Mucosa of stomach (tissue), 1 donor: ENCODE measurements at regions not wholly inside any gene's neighbourhood (a gene's known extent, or its start where the extent isn't known, plus 50 kb on each side); places are given as distances from the start of the nearest gene placed in this dataset.

Experiments
- H3K27me3 ChIP-seq: one replicate; pipeline ENCODE4 v1.7.0; 2013; ENCODE audit warnings: mild to moderate bottlenecking, low read length; ENCODE audit not compliant: control insufficient read depth, insufficient read depth
- H3K36me3 ChIP-seq: one replicate; pipeline ENCODE4 v1.7.0; 2013; ENCODE audit warnings: low read length; ENCODE audit not compliant: control insufficient read depth, insufficient read depth
- H3K4me1 ChIP-seq: one replicate; pipeline ENCODE4 v1.7.0; 2013; ENCODE audit warnings: mild to moderate bottlenecking, low read length; ENCODE audit not compliant: control insufficient read depth, insufficient read depth
- H3K4me3 ChIP-seq: one replicate; pipeline ENCODE4 v1.7.0; 2013; ENCODE audit warnings: low read length
- H3K9ac ChIP-seq: one replicate; pipeline ENCODE4 v1.7.0; 2013; ENCODE audit warnings: mild to moderate bottlenecking, low read length, moderate library complexity
- H3K9me3 ChIP-seq: one replicate; pipeline ENCODE4 v1.7.0; 2013; ENCODE audit warnings: mild to moderate bottlenecking, low read length, moderate library complexity; ENCODE audit not compliant: control insufficient read depth
- donor health status: Pancreatic carcinoma.

- no peak overlapping the region for H3K4me3 ChIP-seq
- H3K9ac ChIP-seq = no peak overlapping the region
- no peaks in the 10 kb centered on the region for H3K4me1 ChIP-seq
- no peaks in the 10 kb centered on the region for H3K9me3 ChIP-seq
- H3K36me3 ChIP-seq = no peaks in the 10 kb centered on the region
- H3K27me3 ChIP-seq = no peaks in the 10 kb centered on the region
Measured at GRCh38 chr2:104786821-104787220, 67.1 kb upstream of the POU3F3 start.

- Histone ChIP-seq H3K4me1 (no peaks in the 10 kb centered on the region), H3K27me3 (no peaks in the 10 kb centered on the region), H3K9me3 (no peaks in the 10 kb centered on the region), H3K36me3 (no peaks in the 10 kb centered on the region), H3K4me3 (no peak overlapping the region), H3K9ac (no peak overlapping the region)
Measured at GRCh38 chr2:104787298-104788065, 66.4 kb upstream of the POU3F3 start.

- Histone ChIP-seq H3K27me3 (no peaks in the 10 kb centered on the region), H3K9me3 (no peaks in the 10 kb centered on the region), H3K4me1 (no peaks in the 10 kb centered on the region), H3K4me3 (no peak overlapping the region), H3K36me3 (no peaks in the 10 kb centered on the region), H3K9ac (no peak overlapping the region)
Measured at GRCh38 chr2:104788742-104789455, 65.0 kb upstream of the POU3F3 start.

- H3K4me3 ChIP-seq = no peak overlapping the region
- no peaks in the 10 kb centered on the region for H3K27me3 ChIP-seq
- H3K36me3 ChIP-seq = no peaks in the 10 kb centered on the region
- no peak overlapping the region for H3K9ac ChIP-seq
- H3K4me1 ChIP-seq = no peaks in the 10 kb centered on the region
- no peaks in the 10 kb centered on the region for H3K9me3 ChIP-seq
Measured at GRCh38 chr2:104790100-104790811, 63.7 kb upstream of the POU3F3 start.

- H3K9me3 ChIP-seq = no peaks in the 10 kb centered on the region
- H3K4me1 ChIP-seq = no peaks in the 10 kb centered on the region
- no peaks in the 10 kb centered on the region for H3K36me3 ChIP-seq
- H3K9ac ChIP-seq = no peak overlapping the region
- no peaks in the 10 kb centered on the region for H3K27me3 ChIP-seq
- H3K4me3 ChIP-seq = no peak overlapping the region
Measured at GRCh38 chr2:104790901-104791495, 62.9 kb upstream of the POU3F3 start.

GRCh38 chr2:104793966-104794365 lies 59.9 kb upstream of the POU3F3 start:
- Histone ChIP-seq H3K36me3 (no peaks in the 10 kb centered on the region), H3K9me3 (no peaks in the 10 kb centered on the region), H3K4me1 (no peaks in the 10 kb centered on the region), H3K4me3 (no peak overlapping the region), H3K27me3 (no peaks in the 10 kb centered on the region), H3K9ac (no peak overlapping the region)

GRCh38 chr2:104794441-104794840 lies 59.5 kb upstream of the POU3F3 start:
- Histone ChIP-seq H3K9me3 (no peaks in the 10 kb centered on the region), H3K9ac (no peak overlapping the region), H3K27me3 (no peaks in the 10 kb centered on the region), H3K4me3 (no peak overlapping the region), H3K4me1 (no peaks in the 10 kb centered on the region), H3K36me3 (no peaks in the 10 kb centered on the region)
